DND-41 (cell line): ENCODE measurements at regions not wholly inside any gene's neighbourhood (a gene's known extent, or its start where the extent isn't known, plus 50 kb on each side); places are given as distances from the start of the nearest gene placed in this dataset.

Source experiments
- CTCF ChIP-seq: IDR thresholded peaks from 2 replicates; pipeline ENCODE4 v1.5.1; 2012; ENCODE audit warnings: borderline replicate concordance, low read length, moderate library complexity, mild to moderate bottlenecking; ENCODE audit not compliant: poor library complexity, severe bottlenecking; ENCODE audit errors: extremely low read depth
- EZH2 ChIP-seq: IDR thresholded peaks from 3 replicates; pipeline ENCODE4 v1.6.1; 2012; ENCODE audit warnings: borderline replicate concordance, low read depth, mild to moderate bottlenecking, moderate library complexity, low read length, inconsistent platforms; ENCODE audit not compliant: severe bottlenecking

- TF ChIP-seq EZH2 = no peak
- TF ChIP-seq CTCF = no peak
Measured at GRCh38 chr20:43827940-43828562, 86.6 kb upstream of the TOX2 start.
